K562 (cell line): ENCODE measurements at regions not wholly inside any gene's neighbourhood (a gene's known extent, or its start where the extent isn't known, plus 50 kb on each side); places are given as distances from the start of the nearest gene placed in this dataset.

Source experiments
- FOS ChIP-seq: IDR thresholded peaks from 3 replicates; pipeline ENCODE4 v1.6.1; 2011; ENCODE audit not compliant: insufficient read length; ENCODE audit errors: extremely low read depth
- FOXP1 ChIP-seq: sonication (generic); formaldehyde crosslinking; IDR thresholded peaks from 2 replicates; pipeline ENCODE4 v1.8.0; 2022; ENCODE audit warnings: mild to moderate bottlenecking, missing genetic modification reagents
- MYC ChIP-seq, 2 experiments: fragments of 250-450 bp in 1 of 2; sonication (Bioruptor Pico) in 1 of 2; IDR thresholded peaks; 2 replicates each; pipeline versions ENCODE4 v1.5.1 to v1.6.1; 2012 to 2021; ENCODE audit warnings: low read depth in 2 of 2, borderline replicate concordance in 1 of 2, improper control_type of control experiment in 1 of 2, low read length in 1 of 2, mild to moderate bottlenecking in 1 of 2, moderate library complexity in 1 of 2
- SETDB1 ChIP-seq: IDR thresholded peaks from one replicate; pipeline ENCODE4 v1.6.1; 2012; ENCODE audit warnings: low read length, control low read depth, inconsistent platforms
- U2AF2 ChIP-seq: fragments of 200-400 bp; formaldehyde crosslinking; optimal IDR thresholded peaks from 2 replicates; pipeline ENCODE3; 2017; ENCODE audit warnings: low read depth, mild to moderate bottlenecking, low read length
- ZNF583 ChIP-seq: fragments of 250-450 bp; sonication (Bioruptor Pico); IDR thresholded peaks from 2 replicates; pipeline ENCODE4 v1.4.0; 2020
- ZNF609 ChIP-seq: sonication (generic); formaldehyde crosslinking; IDR thresholded peaks from 2 replicates; pipeline ENCODE4 v1.8.1; 2023; ENCODE audit warnings: missing genetic modification reagents, mild to moderate bottlenecking, borderline replicate concordance
- TF ChIP-seq, protein P1 (sequence below), 3 experiments: IDR thresholded peaks in 2 of 3; conservative IDR thresholded peaks in 1 of 3; 2 replicates each; pipeline ENCODE4 v1.5.1; 2011 to 2012; ENCODE audit warnings: low read length in 3 of 3, mild to moderate bottlenecking in 3 of 3, control low read depth in 2 of 3, improper control_type of control experiment in 1 of 3, inconsistent platforms in 1 of 3, low read depth in 1 of 3, mixed read lengths in 1 of 3, moderate library complexity in 1 of 3; ENCODE audit not compliant: insufficient read depth in 2 of 3

- TF ChIP-seq ZNF609 (CRISPR knock-in tag) (no peak), SETDB1 (no peak), MYC (IDR thresholded peaks at IDR 0.05; ENCODE audit: low read depth, low read length) (no peak), MYC (CRISPR knock-in tag; IDR thresholded peaks at IDR 0.05; ENCODE audit: borderline replicate concordance, low read depth) (no peak), U2AF2 (no peak), ZNF583 (CRISPR knock-in tag) (no peak), FOXP1 (CRISPR knock-in tag) (no peak), FOS (no peak)
- TF ChIP-seq, protein P1, sequence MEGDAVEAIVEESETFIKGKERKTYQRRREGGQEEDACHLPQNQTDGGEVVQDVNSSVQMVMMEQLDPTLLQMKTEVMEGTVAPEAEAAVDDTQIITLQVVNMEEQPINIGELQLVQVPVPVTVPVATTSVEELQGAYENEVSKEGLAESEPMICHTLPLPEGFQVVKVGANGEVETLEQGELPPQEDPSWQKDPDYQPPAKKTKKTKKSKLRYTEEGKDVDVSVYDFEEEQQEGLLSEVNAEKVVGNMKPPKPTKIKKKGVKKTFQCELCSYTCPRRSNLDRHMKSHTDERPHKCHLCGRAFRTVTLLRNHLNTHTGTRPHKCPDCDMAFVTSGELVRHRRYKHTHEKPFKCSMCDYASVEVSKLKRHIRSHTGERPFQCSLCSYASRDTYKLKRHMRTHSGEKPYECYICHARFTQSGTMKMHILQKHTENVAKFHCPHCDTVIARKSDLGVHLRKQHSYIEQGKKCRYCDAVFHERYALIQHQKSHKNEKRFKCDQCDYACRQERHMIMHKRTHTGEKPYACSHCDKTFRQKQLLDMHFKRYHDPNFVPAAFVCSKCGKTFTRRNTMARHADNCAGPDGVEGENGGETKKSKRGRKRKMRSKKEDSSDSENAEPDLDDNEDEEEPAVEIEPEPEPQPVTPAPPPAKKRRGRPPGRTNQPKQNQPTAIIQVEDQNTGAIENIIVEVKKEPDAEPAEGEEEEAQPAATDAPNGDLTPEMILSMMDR (IDR thresholded peaks at IDR 0.05 in 2 of 3, conservative IDR thresholded peaks at IDR 0.05 in 1 of 3; ENCODE audit: insufficient read depth in 2 of 3, low read depth in 1 of 3, low read length in 3 of 3), result no peak
These were observed 73.6 kb upstream of the AKAP12 start (continued) for GRCh38 chr6:151166180-151166579.
